ENCODE measurements at regions not wholly inside any gene's neighbourhood (a gene's known extent, or its start where the extent isn't known, plus 50 kb on each side); places are given as distances from the start of the nearest gene placed in this dataset.

- TF ChIP-seq CTCF (conservative IDR thresholded peaks at IDR 0.05; ENCODE audit: low read length), result no peak
- TF ChIP-seq EZH2phosphoT487 (IDR thresholded peaks at IDR 0.05; ENCODE audit: borderline replicate concordance, low read depth, low read length), result no peak
Observed at GRCh38 chr2:133982256-133982655, 271.6 kb upstream of the MGAT5 start.
